BLaER1 treated with 17β-estradiol and CSF1 and Interleukin-3, amounts not matched to agents 10 nM and 100 nM (cell line): ENCODE measurements at regions not wholly inside any gene's neighbourhood (a gene's known extent, or its start where the extent isn't known, plus 50 kb on each side); places are given as distances from the start of the nearest gene placed in this dataset.

ENCODE experiments used
- H3K27ac ChIP-seq, 11 experiments: shearing (Covaris generic); formaldehyde crosslinking; 2 replicates each; pipeline ENCODE4 v1.8.1; 2022
- H3K27me3 ChIP-seq, 11 experiments: shearing (Covaris generic); formaldehyde crosslinking; 2 replicates each; pipeline ENCODE4 v1.8.1; 2022
- H3K36me3 ChIP-seq, 11 experiments: shearing (Covaris generic); formaldehyde crosslinking; 2 replicates each; pipeline ENCODE4 v1.8.1; 2022
- H3K4me1 ChIP-seq, 10 experiments: shearing (Covaris generic); formaldehyde crosslinking; 2 replicates each; pipeline ENCODE4 v1.8.1; 2022
- H3K4me2 ChIP-seq, 11 experiments: shearing (Covaris generic); formaldehyde crosslinking; 2 replicates each; pipeline ENCODE4 v1.8.1; 2022
- H3K4me3 ChIP-seq, 10 experiments: shearing (Covaris generic); formaldehyde crosslinking; 2 replicates each; pipeline ENCODE4 v1.8.1; 2022
- H3K9ac ChIP-seq, 11 experiments: shearing (Covaris generic); formaldehyde crosslinking; 2 replicates each; pipeline ENCODE4 v1.8.1; 2022
- H3K9me3 ChIP-seq, 11 experiments: shearing (Covaris generic); formaldehyde crosslinking; replicated peaks in 1 of 11; 2 replicates each; pipeline ENCODE4 v1.8.1; 2022
- H4K20me1 ChIP-seq, 11 experiments: shearing (Covaris generic); formaldehyde crosslinking; 2 replicates each; pipeline ENCODE4 v1.8.1; 2022
- Cebpa-rat ChIP-seq, 11 experiments: shearing (Covaris generic); IDR thresholded peaks; 2 replicates each; pipeline ENCODE4 v1.8.1; 2022

- no peak for TF ChIP-seq Cebpa-rat (IDR thresholded peaks at IDR 0.05)
- H3K27ac ChIP-seq, result no peak overlapping the region
- no peaks in the 10 kb centered on the region for H3K36me3 ChIP-seq
- H3K9ac ChIP-seq, result no peak overlapping the region
- H4K20me1 ChIP-seq, result no peaks in the 10 kb centered on the region
- H3K4me2 ChIP-seq, result no peak overlapping the region
- no peaks in the 10 kb centered on the region for H3K27me3 ChIP-seq
- peaks cover 0 to 10% (median 6%) of the 10 kb centered on the region in 10 experiments; a peak in 10 of 20 replicates for H3K4me1 ChIP-seq
- no peak overlapping the region for H3K4me3 ChIP-seq
- peaks cover 0 to 13% (median 3%) of the 10 kb centered on the region in 11 experiments; a peak in 5 of 22 replicates for H3K9me3 ChIP-seq
Measured at GRCh38 chr1:55600242-55600641, 385.1 kb upstream of the USP24 start.

GRCh38 chr1:55597910-55598309 lies 382.7 kb upstream of the USP24 start:
- no peak for TF ChIP-seq Cebpa-rat (IDR thresholded peaks at IDR 0.05)
- Histone ChIP-seq H3K4me3 (no peak overlapping the region), H4K20me1 (no peaks in the 10 kb centered on the region), H3K9me3 (peaks cover 0 to 13% (median 3%) of the 10 kb centered on the region in 11 experiments; a peak in 5 of 22 replicates), H3K4me2 (no peak overlapping the region), H3K36me3 (no peaks in the 10 kb centered on the region), H3K27ac (no peak overlapping the region), H3K9ac (no peak overlapping the region), H3K27me3 (no peaks in the 10 kb centered on the region), H3K4me1 (peaks cover 0 to 10% (median 5%) of the 10 kb centered on the region in 10 experiments; a peak in 10 of 20 replicates)

GRCh38 chr1:55594701-55595100 lies 379.5 kb upstream of the USP24 start:
- no peak overlapping the region for H3K4me2 ChIP-seq
- TF ChIP-seq Cebpa-rat (IDR thresholded peaks at IDR 0.05), result no peak
- H3K4me3 ChIP-seq, result no peak overlapping the region
- no peaks in the 10 kb centered on the region for H3K36me3 ChIP-seq
- no peaks in the 10 kb centered on the region for H4K20me1 ChIP-seq
- H3K9ac ChIP-seq, result no peak overlapping the region
- no peaks in the 10 kb centered on the region for H3K27me3 ChIP-seq
- no peak overlapping the region for H3K27ac ChIP-seq
- H3K4me1 ChIP-seq, result no peaks in the 10 kb centered on the region
- peaks cover 0 to 10% (median 3%) of the 10 kb centered on the region in 11 experiments; a peak in 5 of 22 replicates for H3K9me3 ChIP-seq

- Histone ChIP-seq H3K27ac (no peak overlapping the region), H3K4me3 (no peak overlapping the region), H3K9ac (no peak overlapping the region), H3K9me3 (peaks cover 0 to 8% (median 3%) of the 10 kb centered on the region in 11 experiments; a peak in 5 of 22 replicates), H3K36me3 (no peaks in the 10 kb centered on the region), H4K20me1 (no peaks in the 10 kb centered on the region), H3K4me2 (no peak overlapping the region), H3K4me1 (no peaks in the 10 kb centered on the region), H3K27me3 (no peaks in the 10 kb centered on the region)
- no peak for TF ChIP-seq Cebpa-rat (IDR thresholded peaks at IDR 0.05)
Measured at GRCh38 chr1:55593298-55593697, 378.1 kb upstream of the USP24 start.

GRCh38 chr1:55592122-55592521 lies 377.0 kb upstream of the USP24 start:
- no peak overlapping the region for H3K4me3 ChIP-seq
- H3K27me3 ChIP-seq, result no peaks in the 10 kb centered on the region
- H3K36me3 ChIP-seq, result no peaks in the 10 kb centered on the region
- H3K9ac ChIP-seq, result no peak overlapping the region
- H3K27ac ChIP-seq, result no peak overlapping the region
- TF ChIP-seq Cebpa-rat (IDR thresholded peaks at IDR 0.05), result no peak
- peaks cover 0 to 7% (median 3%) of the 10 kb centered on the region in 11 experiments; a peak in 5 of 22 replicates for H3K9me3 ChIP-seq
- H3K4me1 ChIP-seq, result no peaks in the 10 kb centered on the region
- no peak overlapping the region for H3K4me2 ChIP-seq
- H4K20me1 ChIP-seq, result no peaks in the 10 kb centered on the region

- Histone ChIP-seq H3K36me3 (no peaks in the 10 kb centered on the region), H3K4me2 (no peak overlapping the region), H3K27me3 (no peaks in the 10 kb centered on the region), H3K9me3 (no peaks in the 10 kb centered on the region), H3K27ac (no peak overlapping the region), H3K4me1 (no peaks in the 10 kb centered on the region), H3K9ac (no peak overlapping the region), H3K4me3 (no peak overlapping the region), H4K20me1 (no peaks in the 10 kb centered on the region)
- no peak for TF ChIP-seq Cebpa-rat (IDR thresholded peaks at IDR 0.05)
Measured at GRCh38 chr1:55589671-55590297, 374.6 kb upstream of the USP24 start.

- H3K4me1 ChIP-seq, result no peaks in the 10 kb centered on the region
- no peak overlapping the region for H3K9ac ChIP-seq
- H3K27me3 ChIP-seq, result no peaks in the 10 kb centered on the region
- no peak overlapping the region for H3K4me3 ChIP-seq
- no peaks in the 10 kb centered on the region for H3K36me3 ChIP-seq
- no peaks in the 10 kb centered on the region for H4K20me1 ChIP-seq
- no peaks in the 10 kb centered on the region for H3K9me3 ChIP-seq
- no peak overlapping the region for H3K27ac ChIP-seq
- no peak for TF ChIP-seq Cebpa-rat (IDR thresholded peaks at IDR 0.05)
- no peak overlapping the region for H3K4me2 ChIP-seq
Measured at GRCh38 chr1:55588309-55588708, 373.1 kb upstream of the USP24 start.

- H3K9me3 ChIP-seq, result no peaks in the 10 kb centered on the region
- no peaks in the 10 kb centered on the region for H4K20me1 ChIP-seq
- no peak overlapping the region for H3K4me3 ChIP-seq
- H3K9ac ChIP-seq, result no peak overlapping the region
- no peak for TF ChIP-seq Cebpa-rat (IDR thresholded peaks at IDR 0.05)
- H3K27ac ChIP-seq, result no peak overlapping the region
- no peak overlapping the region for H3K4me2 ChIP-seq
- no peaks in the 10 kb centered on the region for H3K4me1 ChIP-seq
- no peaks in the 10 kb centered on the region for H3K36me3 ChIP-seq
- H3K27me3 ChIP-seq, result no peaks in the 10 kb centered on the region
Measured at GRCh38 chr1:55586771-55587170, 371.6 kb upstream of the USP24 start.

GRCh38 chr1:55585402-55585792 lies 370.2 kb upstream of the USP24 start:
- Histone ChIP-seq H3K4me1 (no peaks in the 10 kb centered on the region), H3K9me3 (no peaks in the 10 kb centered on the region), H3K4me3 (no peak overlapping the region), H3K36me3 (no peaks in the 10 kb centered on the region), H3K27ac (no peak overlapping the region), H4K20me1 (no peaks in the 10 kb centered on the region), H3K9ac (no peak overlapping the region), H3K27me3 (no peaks in the 10 kb centered on the region), H3K4me2 (no peak overlapping the region)
- no peak for TF ChIP-seq Cebpa-rat (IDR thresholded peaks at IDR 0.05)
